Fibroblast of skin of left quadriceps (primary cell): ENCODE measurements at regions not wholly inside any gene's neighbourhood (a gene's known extent, or its start where the extent isn't known, plus 50 kb on each side); places are given as distances from the start of the nearest gene placed in this dataset.

ENCODE experiments used
- DNase-seq, 2 experiments: peaks; one replicate each; pipeline ENCODE4 v3.0.0-alpha.2; 2013; ENCODE audit warnings: low read depth in 2 of 2

GRCh38 chr2:234677758-234678538 lies 181.1 kb upstream of the ARL4C start:
- no peak for DNase-seq

- DNase-seq: no peak
These were observed 180.0 kb upstream of the ARL4C start for GRCh38 chr2:234676783-234677450.

- no peak for DNase-seq
These were observed 179.4 kb upstream of the ARL4C start for GRCh38 chr2:234676109-234676782.

GRCh38 chr2:234674781-234675201 lies 177.9 kb upstream of the ARL4C start:
- peak in 1 of 2 experiments; percentile 57 for DNase-seq

GRCh38 chr2:234673961-234674759 lies 177.3 kb upstream of the ARL4C start:
- no peak for DNase-seq

GRCh38 chr2:234673501-234673900 lies 176.6 kb upstream of the ARL4C start:
- no peak for DNase-seq

- DNase-seq: no peak
These were observed 175.7 kb upstream of the ARL4C start for GRCh38 chr2:234672498-234673150.

- DNase-seq: no peak
These were observed 174.8 kb upstream of the ARL4C start for GRCh38 chr2:234671716-234672115.

GRCh38 chr2:234671231-234671630 lies 174.3 kb upstream of the ARL4C start:
- DNase-seq: no peak

- DNase-seq: no peak
These were observed 173.9 kb upstream of the ARL4C start for GRCh38 chr2:234670806-234671205.

GRCh38 chr2:234670052-234670451 lies 173.2 kb upstream of the ARL4C start:
- DNase-seq: peak; percentile 62 to 64

GRCh38 chr2:234669621-234670020 lies 172.7 kb upstream of the ARL4C start:
- no peak for DNase-seq

GRCh38 chr2:234669001-234669400 lies 172.1 kb upstream of the ARL4C start:
- no peak for DNase-seq

GRCh38 chr2:234666911-234667310 lies 170.0 kb upstream of the ARL4C start:
- no peak for DNase-seq

- DNase-seq: no peak
These were observed 168.4 kb upstream of the ARL4C start for GRCh38 chr2:234665304-234665703.

- DNase-seq: no peak
These were observed 165.0 kb upstream of the ARL4C start for GRCh38 chr2:234661849-234662248.

GRCh38 chr2:234661175-234661574 lies 164.3 kb upstream of the ARL4C start:
- no peak for DNase-seq

- no peak for DNase-seq
These were observed 158.8 kb upstream of the ARL4C start for GRCh38 chr2:234655706-234656105.

- no peak for DNase-seq
These were observed 154.0 kb upstream of the ARL4C start for GRCh38 chr2:234650911-234651310.

GRCh38 chr2:234649951-234650350 lies 153.1 kb upstream of the ARL4C start:
- no peak for DNase-seq

GRCh38 chr2:234643407-234643806 lies 146.5 kb upstream of the ARL4C start:
- DNase-seq: no peak
